GM19099 (cell line): ENCODE measurements at regions not wholly inside any gene's neighbourhood (a gene's known extent, or its start where the extent isn't known, plus 50 kb on each side); places are given as distances from the start of the nearest gene placed in this dataset.

Source experiments
- POLR2A ChIP-seq: IDR thresholded peaks from 3 replicates; pipeline ENCODE4 v1.6.1; 2011; ENCODE audit warnings: low read depth; ENCODE audit not compliant: insufficient read length; ENCODE audit errors: extremely low read depth

DNA sequence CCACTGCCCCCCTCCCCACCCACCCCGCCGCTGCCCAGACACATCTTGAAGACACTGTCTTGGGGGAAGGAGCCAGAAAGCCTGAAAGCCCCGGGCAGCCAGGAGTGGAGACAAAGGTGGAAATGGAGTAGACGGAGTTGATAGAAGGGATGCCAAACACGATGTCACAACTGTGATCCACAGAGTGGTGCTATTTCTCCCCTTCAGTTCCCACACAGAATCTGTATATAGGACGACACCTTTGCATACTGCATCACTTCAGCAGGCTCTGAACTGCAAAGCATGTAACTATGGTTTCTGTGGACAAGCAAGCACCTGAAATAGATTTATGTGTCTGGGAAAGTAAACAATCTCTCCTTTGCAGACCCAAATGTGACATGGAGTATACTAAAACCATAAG lies 56.4 kb upstream of the F13A1 start:
- TF ChIP-seq POLR2A: no peak

DNA sequence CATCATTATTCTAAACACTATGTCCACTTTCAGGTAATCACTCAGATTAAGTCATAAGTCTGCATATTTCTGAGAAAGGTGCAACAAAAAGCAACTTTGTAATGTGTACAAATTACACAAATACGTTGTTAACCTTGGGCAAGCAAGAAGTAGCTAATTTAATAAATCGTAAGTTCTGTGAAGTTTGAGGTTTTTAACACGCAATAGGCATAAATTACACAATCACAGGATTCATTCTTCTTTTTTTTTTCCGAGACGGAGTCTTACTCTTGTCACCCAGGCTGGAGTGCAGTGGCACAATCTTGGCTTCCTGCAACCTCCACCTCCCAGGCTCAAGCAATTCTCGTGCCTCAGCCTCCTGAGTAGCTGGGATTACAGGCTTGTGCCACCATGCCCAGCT lies 57.2 kb upstream of the F13A1 start:
- TF ChIP-seq POLR2A: no peak

DNA sequence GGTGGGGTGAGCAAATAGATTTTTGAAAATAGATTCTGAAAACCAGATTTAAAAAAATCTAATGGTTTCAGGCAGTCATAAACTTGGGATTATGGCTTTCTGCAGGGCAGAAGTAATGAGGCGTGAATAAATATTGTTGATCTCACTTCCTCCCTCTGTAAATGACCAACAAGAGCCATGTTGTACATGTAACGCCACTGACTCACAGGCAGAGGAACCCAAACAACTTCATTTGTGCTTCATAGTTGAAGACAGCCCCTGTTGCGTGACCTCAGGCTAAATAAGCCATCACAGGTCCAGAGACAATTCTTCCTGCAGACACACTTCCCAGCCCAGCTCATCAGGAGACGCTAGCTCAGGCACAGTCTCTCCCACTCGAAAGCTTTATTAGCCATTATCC lies 59.1 kb upstream of the F13A1 start:
- TF ChIP-seq POLR2A: no peak

DNA sequence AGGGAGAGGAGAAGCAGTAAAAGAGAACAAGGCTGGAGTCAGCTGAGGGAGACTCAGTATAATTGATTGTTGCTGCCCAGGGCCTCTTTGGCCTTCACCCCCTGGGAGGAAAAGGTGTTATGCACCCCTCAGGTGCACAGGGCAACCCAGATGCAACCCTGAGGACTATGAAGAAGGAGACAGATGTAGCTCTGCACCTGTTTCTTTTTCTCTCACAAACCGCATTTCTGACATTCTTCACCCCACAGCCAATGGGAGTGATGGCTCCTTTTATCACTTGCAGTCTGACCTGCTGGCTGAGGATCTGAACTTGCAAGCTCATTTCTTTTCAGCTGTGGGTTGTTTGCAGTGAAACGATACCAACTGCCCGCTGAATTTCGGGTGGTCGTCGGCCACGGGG lies 64.1 kb upstream of the F13A1 start:
- no peak for TF ChIP-seq POLR2A

DNA sequence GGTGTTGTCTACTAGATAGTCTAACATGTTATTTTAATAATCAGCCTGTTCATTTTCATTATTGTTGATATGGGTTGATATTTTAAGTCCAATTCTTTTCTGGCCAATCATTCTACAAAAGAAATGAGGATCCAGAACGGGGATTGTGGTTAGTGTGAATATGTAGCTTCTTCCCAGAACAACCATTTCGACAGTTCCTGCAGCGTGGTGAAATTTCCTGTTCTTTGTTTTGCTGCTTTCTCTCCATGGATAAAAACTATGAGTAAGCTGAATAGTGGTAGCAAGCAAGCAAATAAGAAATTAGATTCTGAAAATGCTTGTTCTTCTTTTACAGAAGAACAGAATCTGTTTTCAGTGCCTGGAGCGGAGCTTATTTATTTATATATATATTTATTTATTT lies 65.5 kb upstream of the F13A1 start:
- no peak for TF ChIP-seq POLR2A

DNA sequence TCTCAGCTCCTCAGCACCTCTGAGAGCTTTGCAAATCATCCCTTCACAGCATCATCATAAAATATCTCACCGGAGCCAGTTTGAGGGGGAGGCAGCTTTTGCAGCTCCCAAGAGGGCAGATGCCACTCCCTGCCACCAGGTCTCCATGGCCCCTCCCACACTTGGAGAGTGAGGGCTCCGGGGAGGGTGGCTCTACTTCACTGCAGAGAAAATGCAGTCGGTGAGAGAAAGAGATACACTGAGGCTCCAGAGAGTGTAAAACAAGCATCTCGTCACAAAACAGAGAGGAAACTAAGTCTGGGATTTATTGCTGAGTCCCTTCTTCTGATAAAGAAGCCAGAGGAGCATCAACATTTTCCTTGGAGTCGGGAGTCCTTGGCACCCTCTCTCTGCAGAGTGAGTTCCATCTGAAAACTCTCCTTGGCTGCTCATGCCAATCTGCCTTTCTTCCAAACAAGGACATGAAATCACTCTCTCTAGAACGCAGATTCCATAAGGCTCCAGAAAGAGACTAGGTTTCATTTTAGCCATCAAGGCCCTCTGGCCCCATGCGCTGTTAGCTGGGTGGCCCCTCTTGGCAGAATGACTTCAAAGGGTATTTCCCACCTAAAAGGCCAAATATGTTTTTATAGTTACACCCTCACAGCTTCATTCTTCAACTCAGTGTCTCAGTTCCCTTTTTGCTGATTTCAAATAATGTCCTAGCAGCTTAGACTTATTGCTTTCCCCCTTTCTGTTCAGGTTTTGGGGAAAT lies 70.6 kb upstream of the F13A1 start:
- TF ChIP-seq POLR2A: peak; percentile 32

DNA sequence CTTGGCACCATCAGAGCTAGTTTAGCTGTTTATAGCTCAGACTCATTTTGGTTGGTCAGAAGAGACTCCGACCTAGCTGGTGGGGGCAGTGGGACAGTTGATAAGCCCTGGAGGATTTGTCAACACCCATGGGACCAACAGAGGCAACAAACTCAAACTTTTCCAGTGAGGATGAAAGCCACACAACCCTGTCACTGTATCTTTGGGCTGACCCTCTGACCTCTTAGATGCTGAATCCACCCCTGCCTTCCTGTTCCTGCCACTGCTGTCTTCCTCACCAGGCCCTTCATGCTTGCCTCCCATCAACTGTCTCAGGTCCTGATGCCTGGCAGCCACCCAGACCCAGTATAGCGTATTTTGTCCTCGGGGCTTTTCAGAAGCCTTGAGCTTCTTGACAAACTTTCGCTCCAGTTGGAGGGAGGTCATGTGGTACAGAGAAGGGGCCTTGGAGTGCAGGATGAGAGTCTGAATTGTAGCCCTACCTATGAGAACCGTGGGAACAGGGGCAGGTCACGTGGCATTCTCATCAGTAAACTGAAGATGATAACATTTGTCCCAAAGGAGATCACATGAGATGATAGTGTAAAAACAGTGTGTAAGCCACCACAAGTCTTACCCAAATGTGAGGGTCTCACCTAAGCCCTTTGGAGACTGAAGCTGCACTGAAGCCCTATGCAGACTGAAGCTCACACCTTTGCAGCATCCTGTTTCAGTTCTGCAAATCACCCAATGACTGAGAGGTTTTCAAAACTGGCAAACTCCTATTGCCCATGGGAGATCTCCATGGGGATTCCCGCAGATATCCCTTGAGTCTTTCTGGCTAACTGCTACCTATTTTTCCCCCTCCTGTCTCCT lies 72.0 kb upstream of the F13A1 start:
- TF ChIP-seq POLR2A: no peak

DNA sequence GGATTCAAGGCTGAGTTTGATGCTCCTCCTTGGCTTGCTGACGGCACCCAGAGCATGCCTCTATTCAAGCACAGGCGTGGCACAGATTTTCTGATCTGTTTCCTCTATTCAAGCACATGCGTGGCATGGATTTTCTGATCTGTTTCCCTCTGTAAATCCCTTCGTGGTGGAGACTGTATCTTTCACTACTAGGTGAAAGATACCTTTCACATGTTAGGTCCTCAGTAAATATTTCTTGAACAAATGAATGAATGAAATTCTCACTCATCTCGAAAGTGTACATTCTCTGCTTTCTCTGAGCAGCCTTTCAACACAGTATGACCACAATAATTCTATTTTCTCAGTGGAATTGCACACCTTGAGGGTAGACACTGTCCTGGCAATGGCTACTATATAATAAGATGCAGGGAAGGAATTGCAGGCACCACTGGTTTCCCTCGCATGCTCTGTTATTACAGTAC lies 72.6 kb upstream of the F13A1 start:
- no peak for TF ChIP-seq POLR2A

DNA sequence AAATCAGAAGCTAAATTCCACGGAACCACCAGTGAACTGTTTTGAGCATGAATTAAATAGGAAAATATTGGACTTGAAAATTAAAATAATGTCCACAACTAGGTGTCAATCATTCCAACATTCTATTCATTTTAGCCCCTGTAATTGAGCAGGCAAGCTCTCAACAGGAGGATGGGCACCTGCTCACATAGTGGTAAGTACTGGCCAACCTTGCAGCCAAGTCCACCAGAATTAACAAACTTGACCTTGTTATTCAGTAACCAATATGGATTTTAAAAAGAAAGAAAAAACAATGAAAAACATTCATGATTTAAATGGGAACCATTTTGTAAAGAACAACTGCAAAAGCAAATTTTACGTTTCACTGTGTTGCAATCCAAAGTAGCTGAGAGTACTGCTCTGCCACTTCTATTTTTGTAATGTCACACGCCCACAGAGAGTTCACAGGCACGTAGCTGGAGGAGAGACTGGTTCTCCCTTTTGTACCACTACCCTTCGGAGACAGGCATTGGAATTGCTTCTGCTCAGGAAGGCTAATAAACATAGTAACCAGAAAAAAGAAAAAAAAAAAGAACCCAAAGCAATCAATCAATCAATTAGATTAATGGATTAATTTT lies 75.2 kb upstream of the F13A1 start:
- TF ChIP-seq POLR2A: no peak

DNA sequence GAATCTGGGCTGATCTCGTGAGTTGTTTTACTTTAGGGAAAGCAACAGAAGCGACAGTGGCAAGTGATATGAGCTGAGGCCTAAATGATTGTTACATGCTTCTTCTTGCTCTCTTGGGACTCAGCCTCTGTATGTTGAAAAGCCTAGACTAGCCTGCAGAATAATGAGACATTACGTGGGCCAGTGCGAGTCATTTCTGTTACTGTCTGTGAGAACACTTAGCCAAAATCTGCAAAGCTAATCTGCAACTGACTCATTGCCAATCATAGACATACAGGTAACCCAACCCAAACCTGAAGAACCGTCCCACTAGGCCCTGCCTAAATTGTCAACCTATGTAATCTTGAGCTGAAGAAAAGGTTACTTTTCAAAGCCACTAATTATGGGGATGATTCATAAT lies 77.4 kb upstream of the F13A1 start:
- no peak for TF ChIP-seq POLR2A

DNA sequence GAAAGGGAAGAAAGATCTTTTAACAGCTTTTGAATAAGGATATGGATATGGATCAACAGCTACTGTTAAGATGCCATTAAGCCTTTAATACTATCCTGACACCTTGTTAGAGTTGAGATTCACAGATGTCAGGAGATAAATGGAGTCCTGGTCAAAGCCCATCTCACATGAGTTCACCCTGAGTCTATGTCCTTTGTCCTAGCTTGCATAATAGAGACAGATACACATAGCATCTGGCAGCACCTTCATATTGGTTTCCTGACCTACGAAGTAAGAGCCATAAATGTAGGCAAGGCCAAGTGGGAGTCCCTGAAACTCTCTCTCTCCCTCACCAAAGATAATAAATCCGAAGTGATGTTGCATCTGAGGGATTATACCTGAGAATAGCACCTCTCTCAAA lies 79.1 kb upstream of the F13A1 start:
- no peak for TF ChIP-seq POLR2A

DNA sequence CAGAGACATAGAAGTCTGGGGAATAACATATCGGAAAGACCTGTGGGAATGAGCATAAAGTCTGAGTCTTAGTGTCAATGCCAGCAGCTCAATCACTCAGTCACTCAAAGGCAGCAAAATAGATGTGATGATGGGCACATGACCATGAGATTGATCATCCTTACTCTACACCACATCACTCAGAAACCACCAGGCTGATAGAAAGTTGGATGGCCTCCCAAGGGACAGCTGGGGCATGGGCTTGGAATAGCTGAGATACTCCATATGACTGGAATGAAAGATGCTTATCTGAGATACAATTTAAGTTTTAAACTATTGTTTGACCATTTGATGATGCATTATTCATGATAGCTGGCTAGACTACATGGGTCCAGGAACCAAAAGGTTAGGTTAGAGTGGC lies 80.9 kb upstream of the F13A1 start:
- no peak for TF ChIP-seq POLR2A

DNA sequence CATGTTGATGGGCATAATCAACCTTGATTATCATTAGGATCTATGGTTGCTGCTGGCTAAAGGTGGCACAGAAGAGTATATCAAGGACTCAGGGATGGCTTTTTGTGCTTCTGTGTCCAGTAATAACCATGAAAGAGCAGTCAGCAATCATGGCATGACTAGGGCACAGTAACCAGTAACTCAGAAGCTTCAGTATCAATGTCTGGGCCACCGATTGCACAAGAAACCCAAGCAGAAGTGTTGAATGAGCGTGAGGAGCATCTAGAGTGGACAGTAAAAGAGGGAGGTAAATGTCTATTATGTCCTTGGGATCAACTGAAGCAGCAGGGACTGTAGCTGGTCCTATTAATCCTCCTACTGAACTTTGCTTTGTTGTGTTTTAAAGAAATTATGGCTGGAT lies 81.5 kb upstream of the F13A1 start:
- TF ChIP-seq POLR2A: no peak

DNA sequence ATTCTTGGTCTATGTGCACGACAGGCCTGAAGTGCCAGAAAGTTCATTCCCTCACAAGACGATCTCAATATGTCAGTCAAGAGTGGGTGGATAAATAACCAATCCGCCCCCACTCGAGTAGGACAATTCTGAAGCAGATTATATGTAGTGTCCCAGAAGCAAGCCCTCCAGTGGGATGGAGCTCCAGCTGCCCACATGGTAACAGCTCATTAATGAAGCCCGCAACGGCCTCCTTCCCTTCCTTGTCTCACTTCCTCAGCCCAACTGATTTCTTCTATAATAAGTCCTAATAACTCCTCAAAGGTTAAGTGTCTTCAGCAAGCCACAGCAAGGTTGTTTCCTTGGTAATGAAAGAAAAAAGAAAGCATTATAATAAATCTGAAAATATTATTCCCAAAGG lies 82.1 kb upstream of the F13A1 start:
- TF ChIP-seq POLR2A: no peak

DNA sequence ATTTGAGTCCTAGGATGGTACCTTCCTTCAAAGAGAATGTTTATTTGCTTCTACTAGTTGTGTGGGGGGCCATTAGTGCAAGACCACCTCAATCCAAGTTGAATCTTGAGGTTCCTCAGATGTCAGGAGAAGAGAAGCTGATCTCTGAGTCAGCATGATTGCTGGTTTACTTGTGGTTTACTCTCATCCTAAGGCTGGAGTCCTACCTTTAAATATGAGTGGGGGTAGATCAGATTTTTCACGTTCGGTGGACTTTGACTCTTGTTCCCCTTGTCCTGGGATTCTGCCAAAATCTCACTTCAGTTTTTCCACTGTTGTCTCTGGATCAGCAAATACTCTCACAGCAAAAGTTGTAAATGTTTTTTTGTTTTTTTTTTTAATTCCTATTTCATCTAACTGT lies 84.6 kb upstream of the F13A1 start:
- TF ChIP-seq POLR2A: no peak

DNA sequence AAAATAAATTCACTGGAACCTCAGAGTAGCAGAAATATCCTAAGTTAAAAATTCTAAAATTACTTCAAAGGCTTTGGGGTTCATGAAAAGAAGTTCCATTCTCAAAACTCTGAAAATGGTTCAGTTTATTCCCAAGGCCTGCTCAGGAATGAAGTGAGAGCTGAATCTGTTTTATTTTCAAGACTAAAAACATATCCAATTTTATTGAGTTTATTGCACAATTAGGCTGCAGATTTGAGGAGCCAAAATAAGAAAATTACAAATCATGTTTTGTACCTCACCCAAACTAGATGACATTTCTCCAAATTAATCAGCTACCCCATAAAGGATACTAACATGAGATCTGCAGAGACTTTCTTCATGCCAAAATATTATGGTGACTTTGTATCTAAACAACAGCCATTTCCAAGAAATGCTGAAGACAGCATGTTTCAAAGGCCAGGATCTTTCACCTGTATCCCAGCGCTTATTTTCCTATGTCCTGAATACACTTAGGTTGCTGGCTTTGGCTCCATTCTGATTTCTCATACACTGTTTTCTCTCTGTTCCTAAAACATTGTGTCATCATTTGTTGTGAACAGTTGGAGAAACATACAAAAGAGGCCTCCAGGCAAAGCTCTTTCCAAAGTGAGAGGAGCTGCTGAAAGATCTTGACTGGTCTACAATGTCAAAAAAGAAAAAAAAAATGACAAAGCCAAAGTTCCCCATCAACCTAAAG lies 85.7 kb upstream of the F13A1 start:
- no peak for TF ChIP-seq POLR2A

DNA sequence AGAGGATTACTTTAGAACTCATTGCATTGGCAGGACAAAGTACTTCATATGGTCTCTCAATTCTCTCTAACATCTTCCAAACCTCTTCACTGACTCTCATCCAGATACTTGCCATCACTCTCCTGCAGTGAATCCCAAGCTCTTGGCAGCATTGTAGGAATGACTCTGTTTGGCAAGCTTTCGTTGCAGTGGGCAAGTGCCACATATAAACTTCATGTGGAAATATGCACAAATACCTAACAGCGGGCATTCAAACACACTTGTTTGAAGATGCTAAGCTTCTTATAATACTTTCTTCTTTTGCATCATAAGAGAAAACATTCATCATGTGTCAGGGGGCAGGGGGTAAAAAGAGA lies 86.2 kb upstream of the F13A1 start:
- TF ChIP-seq POLR2A: no peak
